ENCODE measurements at regions not wholly inside any gene's neighbourhood (a gene's known extent, or its start where the extent isn't known, plus 50 kb on each side); places are given as distances from the start of the nearest gene placed in this dataset.

GRCh38 chr5:142473038-142473437, 148.2 kb upstream of the SPRY4 start:
- H3K36me3 ChIP-seq (ENCODE audit: insufficient read depth), result no peaks in the 10 kb centered on the region
- TF ChIP-seq REST (IDR thresholded peaks at IDR 0.05; ENCODE audit: unreplicated experiment) (no peak), EZH2phosphoT487 (IDR thresholded peaks at IDR 0.05; ENCODE audit: unreplicated experiment) (no peak), POLR2AphosphoS5 (IDR thresholded peaks at IDR 0.05; ENCODE audit: low read depth) (no peak), JUNB (IDR thresholded peaks at IDR 0.05; ENCODE audit: unreplicated experiment) (no peak), ZNF331 (CRISPR knock-in tag; IDR thresholded peaks at IDR 0.05; ENCODE audit: low read depth) (no peak), STAT1 (IDR thresholded peaks at IDR 0.05; ENCODE audit: unreplicated experiment) (no peak), EZH2 (IDR thresholded peaks at IDR 0.05; ENCODE audit: low read depth, unreplicated experiment) (no peak), NANOG (IDR thresholded peaks at IDR 0.05; ENCODE audit: borderline replicate concordance) (no peak), ETS1 (IDR thresholded peaks at IDR 0.05) (no peak), ZNF462 (CRISPR knock-in tag; IDR thresholded peaks at IDR 0.05) (no peak), CTCF (conservative IDR thresholded peaks at IDR 0.05; ENCODE audit: low read depth in 2 of 2) (no peak), ZNF114 (CRISPR knock-in tag; IDR thresholded peaks at IDR 0.05) (no peak), CREB1 (CRISPR knock-in tag; IDR thresholded peaks at IDR 0.05; ENCODE audit: low read depth) (no peak)
- no peak overlapping the region for H3K4me3 ChIP-seq
- Mint-ChIP-seq H3K4me1 (peaks cover 37% of the 10 kb centered on the region), H3K9me3 (peaks cover 8% of the 10 kb centered on the region), H3K36me3 (ENCODE audit: low read depth) (peaks cover 6% of the 10 kb centered on the region), H3K4me3 (no peak overlapping the region), H3K27ac (no peak overlapping the region), H3K27me3 (ENCODE audit: insufficient read depth, low read depth, poor library complexity) (peaks cover 4% of the 10 kb centered on the region)
- ATAC-seq, result no peak
- H3K79me2 ChIP-seq (replicated peaks; ENCODE audit: insufficient read depth), result no peaks in the 10 kb centered on the region
- H3K27me3 ChIP-seq (ENCODE audit: insufficient read depth), result no peaks in the 10 kb centered on the region
- no peak for DNase-seq (ENCODE audit: low spot score)
- no peaks in the 10 kb centered on the region for H4K20me1 ChIP-seq (replicated peaks; ENCODE audit: insufficient read depth)
- H3K4me1 ChIP-seq (ENCODE audit: insufficient read depth), result peaks cover 34% of the 10 kb centered on the region
- H2AFZ ChIP-seq, result no peak overlapping the region
- no peak overlapping the region for H3K4me2 ChIP-seq
- no peaks in the 10 kb centered on the region for H3F3A ChIP-seq (replicated peaks; ENCODE audit: low read depth)
- no peak overlapping the region for H3K27ac ChIP-seq (ENCODE audit: low read depth)
- no peaks in the 10 kb centered on the region for H3K9me2 ChIP-seq (ENCODE audit: insufficient read depth)
